Ascending aorta (tissue), 2 donors: ENCODE measurements at regions not wholly inside any gene's neighbourhood (a gene's known extent, or its start where the extent isn't known, plus 50 kb on each side); places are given as distances from the start of the nearest gene placed in this dataset.

ENCODE experiments used
- DNase-seq, 2 donors: peaks; one replicate each; pipeline ENCODE4 v3.0.0-alpha.2; 2019; ENCODE audit warnings: low spot score in 2 of 2
- H3K27ac ChIP-seq, 2 donors: fragments of 200-600 bp; sonication (generic); one replicate each; pipeline ENCODE4 v1.5.1; 2016 to 2017; ENCODE audit warnings: mild to moderate bottlenecking in 1 of 2
- H3K27me3 ChIP-seq: fragments of 200-600 bp; sonication (generic); one replicate; pipeline ENCODE4 v1.5.1; 2017
- H3K36me3 ChIP-seq, 2 donors: fragments of 200-600 bp; sonication (generic); one replicate each; pipeline ENCODE4 v1.5.1; 2016
- H3K4me1 ChIP-seq, 2 donors: fragments of 200-600 bp; sonication (generic); one replicate each; pipeline ENCODE4 v1.5.1; 2016 to 2017; ENCODE audit warnings: mild to moderate bottlenecking in 1 of 2
- H3K4me3 ChIP-seq, 2 donors: fragments of 200-600 bp; sonication (generic); one replicate each; pipeline ENCODE4 v1.5.1; 2016 to 2017; ENCODE audit warnings: mild to moderate bottlenecking in 1 of 2
- H3K9me3 ChIP-seq, 2 donors: fragments of 200-600 bp; sonication (generic); one replicate each; pipeline ENCODE4 v1.5.1; 2016
- intact Hi-C: fragments of 100-400 bp; cut with DNase I; formaldehyde crosslinking; loops from one replicate; pipeline ENCODE4 v1.15.1; 2023
- TF ChIP-seq, protein P1 (sequence below), 3 experiments: fragments of 200-600 bp in 2 of 3; fragments of 450-650 bp in 1 of 3; sonication (generic) in 2 of 3; IDR thresholded peaks; one replicate each; pipeline ENCODE4 v1.5.1; 2016 to 2019; ENCODE audit warnings: antibody characterized with exemption in 3 of 3, mild to moderate bottlenecking in 1 of 3, moderate library complexity in 1 of 3

DNA sequence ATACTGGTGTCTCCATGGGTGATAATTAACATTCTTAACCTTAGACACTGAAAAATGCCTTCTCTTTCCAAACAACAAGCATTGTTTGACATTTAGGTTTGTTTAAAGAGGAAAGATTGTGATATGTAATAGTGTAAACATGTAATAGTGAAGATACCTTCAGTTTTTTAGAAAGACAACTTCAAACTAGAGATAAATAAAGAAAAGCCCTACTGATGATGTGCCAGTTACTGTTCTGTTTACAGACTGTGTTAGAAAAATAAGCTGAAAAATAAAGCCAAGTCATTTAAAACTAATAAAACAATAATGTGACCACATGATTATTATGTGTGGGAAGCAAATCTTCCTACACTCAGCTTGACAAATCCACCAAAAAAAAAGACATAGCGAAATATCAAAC lies 2035.3 kb upstream of the TENM3 start:
- Histone ChIP-seq H3K27ac (no peak overlapping the region), H3K4me3 (no peak overlapping the region), H3K36me3 (no peaks in the 10 kb centered on the region), H3K4me1 (no peaks in the 10 kb centered on the region), H3K27me3 (no peaks in the 10 kb centered on the region), H3K9me3 (no peaks in the 10 kb centered on the region)
- DNase-seq, result no peak
- intact Hi-C loops, result no loop called here
- TF ChIP-seq, protein P1, sequence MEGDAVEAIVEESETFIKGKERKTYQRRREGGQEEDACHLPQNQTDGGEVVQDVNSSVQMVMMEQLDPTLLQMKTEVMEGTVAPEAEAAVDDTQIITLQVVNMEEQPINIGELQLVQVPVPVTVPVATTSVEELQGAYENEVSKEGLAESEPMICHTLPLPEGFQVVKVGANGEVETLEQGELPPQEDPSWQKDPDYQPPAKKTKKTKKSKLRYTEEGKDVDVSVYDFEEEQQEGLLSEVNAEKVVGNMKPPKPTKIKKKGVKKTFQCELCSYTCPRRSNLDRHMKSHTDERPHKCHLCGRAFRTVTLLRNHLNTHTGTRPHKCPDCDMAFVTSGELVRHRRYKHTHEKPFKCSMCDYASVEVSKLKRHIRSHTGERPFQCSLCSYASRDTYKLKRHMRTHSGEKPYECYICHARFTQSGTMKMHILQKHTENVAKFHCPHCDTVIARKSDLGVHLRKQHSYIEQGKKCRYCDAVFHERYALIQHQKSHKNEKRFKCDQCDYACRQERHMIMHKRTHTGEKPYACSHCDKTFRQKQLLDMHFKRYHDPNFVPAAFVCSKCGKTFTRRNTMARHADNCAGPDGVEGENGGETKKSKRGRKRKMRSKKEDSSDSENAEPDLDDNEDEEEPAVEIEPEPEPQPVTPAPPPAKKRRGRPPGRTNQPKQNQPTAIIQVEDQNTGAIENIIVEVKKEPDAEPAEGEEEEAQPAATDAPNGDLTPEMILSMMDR (IDR thresholded peaks at IDR 0.05), result no peak

DNA sequence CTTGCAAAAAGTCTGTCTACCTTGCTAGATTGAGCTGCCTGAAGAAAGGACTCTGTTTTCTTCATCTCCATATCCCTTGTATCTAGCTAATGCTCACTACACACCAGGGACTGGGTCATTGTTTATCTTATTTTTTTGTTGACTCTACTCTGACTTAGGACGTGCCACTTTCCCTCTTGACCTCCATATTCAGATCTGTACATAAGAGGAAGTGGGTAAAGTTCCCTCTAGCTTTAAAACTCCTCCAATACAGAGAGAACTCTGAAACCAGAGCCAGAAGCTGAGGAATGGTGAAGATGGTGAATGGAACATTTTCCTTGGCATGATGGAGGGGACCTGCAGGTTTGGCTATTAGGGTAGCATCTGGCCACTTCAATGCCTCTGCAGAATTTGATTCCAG lies 2026.1 kb upstream of the TENM3 start:
- H3K9me3 ChIP-seq, result no peaks in the 10 kb centered on the region
- no peak for DNase-seq
- no peak overlapping the region for H3K27ac ChIP-seq
- H3K4me1 ChIP-seq, result no peaks in the 10 kb centered on the region
- H3K27me3 ChIP-seq, result no peaks in the 10 kb centered on the region
- intact Hi-C loops, result no loop called here
- H3K4me3 ChIP-seq, result no peak overlapping the region
- TF ChIP-seq, protein P1 (IDR thresholded peaks at IDR 0.05), result no peak
- no peaks in the 10 kb centered on the region for H3K36me3 ChIP-seq

DNA sequence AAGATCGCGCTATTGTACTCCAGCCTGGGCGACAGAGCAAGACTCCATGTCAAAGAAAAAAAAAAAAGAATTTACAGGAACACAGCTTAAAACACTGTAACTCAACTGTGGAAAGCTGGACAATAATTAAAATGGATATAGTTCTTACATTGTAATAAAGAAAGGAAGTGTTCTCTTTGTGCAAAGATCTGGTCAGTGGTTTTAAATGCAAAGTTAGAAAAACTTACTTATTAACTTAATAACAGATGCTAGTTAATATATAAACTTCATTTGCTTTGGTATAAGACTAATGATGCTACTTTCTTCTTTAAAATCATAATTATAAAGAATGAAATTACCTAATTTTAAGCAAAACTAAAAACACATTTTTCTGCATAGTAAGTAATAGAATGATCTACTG lies 2024.1 kb upstream of the TENM3 start:
- Histone ChIP-seq H3K27ac (no peak overlapping the region), H3K4me3 (no peak overlapping the region), H3K4me1 (no peaks in the 10 kb centered on the region), H3K9me3 (no peaks in the 10 kb centered on the region), H3K27me3 (no peaks in the 10 kb centered on the region), H3K36me3 (no peaks in the 10 kb centered on the region)
- TF ChIP-seq, protein P1 (IDR thresholded peaks at IDR 0.05), result no peak
- no peak for DNase-seq
- intact Hi-C loops, result no loop called here

DNA sequence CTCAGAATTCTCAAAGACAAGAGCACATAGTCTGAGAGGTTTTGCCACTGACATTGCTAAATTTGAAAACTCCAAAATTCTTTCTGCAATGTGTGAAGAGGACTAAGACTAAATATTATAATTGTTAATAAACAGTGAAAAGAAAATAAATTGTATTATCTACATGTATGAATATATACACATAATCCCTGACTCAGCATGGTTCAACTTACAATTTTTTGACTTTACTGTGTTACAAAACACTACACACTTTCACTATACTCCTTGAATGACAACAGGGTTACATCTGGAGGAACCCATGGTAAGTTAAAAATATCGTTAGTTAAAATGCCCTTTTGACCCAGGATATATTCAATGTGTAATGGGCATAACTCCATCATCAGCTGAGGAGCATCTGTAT lies 2017.2 kb upstream of the TENM3 start:
- H3K4me1 ChIP-seq, result no peaks in the 10 kb centered on the region
- H3K27me3 ChIP-seq, result no peaks in the 10 kb centered on the region
- H3K9me3 ChIP-seq, result no peaks in the 10 kb centered on the region
- H3K27ac ChIP-seq, result no peak overlapping the region
- TF ChIP-seq, protein P1 (IDR thresholded peaks at IDR 0.05), result no peak
- no peak for DNase-seq
- intact Hi-C loops, result no loop called here
- H3K36me3 ChIP-seq, result no peaks in the 10 kb centered on the region
- no peak overlapping the region for H3K4me3 ChIP-seq

DNA sequence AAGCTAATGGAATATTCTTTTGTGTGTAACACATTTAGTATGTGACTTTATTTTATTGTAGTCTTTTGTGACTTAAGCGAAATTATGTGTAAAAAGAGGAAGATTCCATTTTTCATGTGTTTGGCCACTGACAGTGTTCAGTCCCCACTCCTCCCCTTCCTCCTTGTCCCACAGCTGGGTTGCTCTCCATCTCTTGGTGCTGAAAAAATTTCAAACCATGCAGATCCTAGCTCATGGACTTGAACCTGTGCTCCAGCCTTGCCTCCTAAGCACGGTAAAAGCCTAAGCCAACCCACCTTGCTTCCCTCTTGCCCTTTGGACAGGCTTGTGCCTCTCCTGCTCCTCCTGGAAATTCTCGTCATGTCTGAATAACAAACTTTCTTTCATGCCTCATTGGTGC lies 2008.5 kb upstream of the TENM3 start:
- Histone ChIP-seq H3K27me3 (no peaks in the 10 kb centered on the region), H3K9me3 (no peaks in the 10 kb centered on the region), H3K4me1 (no peaks in the 10 kb centered on the region), H3K27ac (no peak overlapping the region), H3K4me3 (no peak overlapping the region), H3K36me3 (no peaks in the 10 kb centered on the region)
- intact Hi-C loops, result no loop called here
- DNase-seq, result no peak
- TF ChIP-seq, protein P1 (IDR thresholded peaks at IDR 0.05), result no peak

DNA sequence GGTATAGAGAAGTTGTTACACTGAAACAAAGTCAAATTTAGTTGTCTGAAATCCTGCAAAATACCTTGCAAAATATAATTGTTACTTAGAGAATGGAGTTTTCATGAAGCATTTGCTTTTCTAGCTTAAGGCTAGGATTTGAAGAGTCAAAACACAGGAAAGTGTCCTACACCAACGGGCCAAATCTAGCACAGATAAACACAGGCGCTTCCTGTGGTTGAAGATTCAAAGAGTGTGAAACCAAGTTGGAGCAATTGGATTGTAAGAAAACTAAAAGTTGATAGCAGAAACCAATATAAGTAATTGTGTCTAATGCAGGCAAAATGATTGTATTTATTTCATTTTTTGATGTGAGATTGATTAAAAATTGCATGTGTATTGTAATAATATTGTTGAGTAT lies 2002.5 kb upstream of the TENM3 start:
- Histone ChIP-seq H3K36me3 (no peaks in the 10 kb centered on the region), H3K4me3 (no peak overlapping the region), H3K4me1 (no peaks in the 10 kb centered on the region), H3K9me3 (no peaks in the 10 kb centered on the region), H3K27me3 (no peaks in the 10 kb centered on the region), H3K27ac (no peak overlapping the region)
- DNase-seq, result no peak
- intact Hi-C loops, result no loop called here
- TF ChIP-seq, protein P1 (IDR thresholded peaks at IDR 0.05), result no peak
